UCSD-AML1 (cell line): ENCODE measurements at regions not wholly inside any gene's neighbourhood (a gene's known extent, or its start where the extent isn't known, plus 50 kb on each side); places are given as distances from the start of the nearest gene placed in this dataset.

Source experiments
- DNase-seq: peaks from one replicate; lab custom pipeline; 2025; ENCODE audit not compliant: unreplicated experiment; lab: John Stamatoyannopoulos, UW

- no peak for DNase-seq
Measured at GRCh38 chr10:106520698-106521097, 643.8 kb downstream of the SORCS1 start.

GRCh38 chr10:106519376-106520030, 645.0 kb downstream of the SORCS1 start:
- DNase-seq: no peak

GRCh38 chr10:106515206-106515790, 649.2 kb downstream of the SORCS1 start:
- DNase-seq: no peak

- no peak for DNase-seq
Measured at GRCh38 chr10:106513352-106513771, 651.1 kb downstream of the SORCS1 start.

- no peak for DNase-seq
Measured at GRCh38 chr10:106511917-106512316, 652.6 kb downstream of the SORCS1 start.

- DNase-seq: no peak
Measured at GRCh38 chr10:106508950-106509349, 655.6 kb downstream of the SORCS1 start.

- DNase-seq: no peak
Measured at GRCh38 chr10:106506526-106507283, 657.8 kb downstream of the SORCS1 start.

GRCh38 chr10:106504536-106504935, 660.0 kb downstream of the SORCS1 start:
- no peak for DNase-seq

GRCh38 chr10:106502641-106503040, 661.9 kb downstream of the SORCS1 start:
- no peak for DNase-seq

- no peak for DNase-seq
Measured at GRCh38 chr10:106500925-106501525, 663.5 kb downstream of the SORCS1 start.

GRCh38 chr10:106500041-106500924, 664.2 kb downstream of the SORCS1 start:
- DNase-seq: no peak

- DNase-seq: no peak
Measured at GRCh38 chr10:106499448-106499847, 665.1 kb downstream of the SORCS1 start.

- no peak for DNase-seq
Measured at GRCh38 chr10:106498675-106499074, 665.8 kb downstream of the SORCS1 start.

GRCh38 chr10:106495931-106496330, 668.6 kb downstream of the SORCS1 start:
- DNase-seq: no peak

- DNase-seq: no peak
Measured at GRCh38 chr10:106493751-106494150, 670.8 kb downstream of the SORCS1 start.

- DNase-seq: no peak
Measured at GRCh38 chr10:106493226-106493625, 671.3 kb downstream of the SORCS1 start.

GRCh38 chr10:106487726-106488125, 676.8 kb downstream of the SORCS1 start:
- DNase-seq: no peak

- no peak for DNase-seq
Measured at GRCh38 chr10:106481598-106482275, 682.8 kb downstream of the SORCS1 start.

GRCh38 chr10:106479636-106480035, 684.9 kb downstream of the SORCS1 start:
- DNase-seq: no peak

GRCh38 chr10:106474876-106475275, 689.6 kb downstream of the SORCS1 start:
- DNase-seq: no peak
